Skin epidermis (tissue), 12 donors: ENCODE measurements at regions not wholly inside any gene's neighbourhood (a gene's known extent, or its start where the extent isn't known, plus 50 kb on each side); places are given as distances from the start of the nearest gene placed in this dataset.

ENCODE experiments used
- H3K27ac ChIP-seq, 21 experiments: fragments of 200-600 bp; sonication (generic) in 11 of 21; one replicate each; pipeline ENCODE4 v1.5.0; 2020; ENCODE audit warnings: mild to moderate bottlenecking in 3 of 21, inconsistent platforms in 2 of 21, moderate library complexity in 2 of 21
- H3K4me3 ChIP-seq, 7 experiments: fragments of 200-600 bp; sonication (generic) in 2 of 7; one replicate each; pipeline ENCODE4 v1.5.0; 2020; ENCODE audit warnings: inconsistent platforms in 2 of 7, mild to moderate bottlenecking in 2 of 7, moderate library complexity in 1 of 7

DNA sequence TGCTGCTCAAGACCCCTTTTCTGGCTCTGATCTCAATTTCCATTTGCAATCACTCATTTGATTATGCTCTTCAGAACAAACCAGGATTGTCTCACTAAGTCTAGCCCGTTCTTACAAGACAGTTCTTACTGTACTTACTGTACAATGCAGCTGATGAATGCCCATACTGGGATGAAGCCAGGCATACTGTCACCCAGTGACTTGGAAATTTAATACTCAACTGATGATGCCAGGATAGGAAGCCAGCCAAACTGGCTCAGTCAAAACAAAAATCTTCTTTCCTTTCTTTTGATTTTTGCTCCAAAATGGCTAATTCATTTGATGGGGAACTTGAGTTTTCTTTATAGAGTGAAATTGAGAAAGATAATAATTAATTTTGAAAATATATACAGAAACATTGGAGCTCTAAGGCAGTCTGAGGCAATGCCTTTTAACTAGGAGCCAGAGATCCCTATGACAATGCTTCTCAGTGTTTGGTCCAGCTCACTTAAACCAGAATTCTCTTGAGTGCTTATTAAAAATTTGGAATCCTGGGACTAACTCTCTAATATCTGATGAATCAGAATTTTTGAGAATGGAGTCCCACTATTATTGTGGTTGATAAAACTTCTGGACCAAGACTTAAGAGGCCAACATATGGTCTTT lies 265.6 kb upstream of the THBS1 start:
- no peak overlapping the region for H3K27ac ChIP-seq
- H3K4me3 ChIP-seq = no peak overlapping the region

DNA sequence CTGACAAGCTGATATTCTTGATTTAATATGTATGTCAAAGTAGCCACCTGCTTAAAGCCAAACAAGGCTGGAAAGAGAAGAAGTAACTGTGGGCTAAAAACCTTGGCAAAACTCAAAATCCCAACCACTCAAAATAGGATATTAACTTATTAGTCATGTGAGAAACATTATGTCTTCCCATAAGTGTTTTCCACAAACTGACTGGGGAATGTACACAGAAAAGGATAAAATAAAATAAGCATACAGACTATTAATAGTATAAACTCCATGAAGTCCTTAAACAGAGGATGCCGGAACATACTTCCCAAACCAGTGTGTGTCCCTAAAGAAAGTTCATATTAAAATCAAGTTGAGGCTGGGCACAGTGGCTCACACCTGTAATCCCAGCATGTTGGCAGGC lies 263.7 kb upstream of the THBS1 start:
- no peak overlapping the region for H3K27ac ChIP-seq
- H3K4me3 ChIP-seq = no peak overlapping the region

DNA sequence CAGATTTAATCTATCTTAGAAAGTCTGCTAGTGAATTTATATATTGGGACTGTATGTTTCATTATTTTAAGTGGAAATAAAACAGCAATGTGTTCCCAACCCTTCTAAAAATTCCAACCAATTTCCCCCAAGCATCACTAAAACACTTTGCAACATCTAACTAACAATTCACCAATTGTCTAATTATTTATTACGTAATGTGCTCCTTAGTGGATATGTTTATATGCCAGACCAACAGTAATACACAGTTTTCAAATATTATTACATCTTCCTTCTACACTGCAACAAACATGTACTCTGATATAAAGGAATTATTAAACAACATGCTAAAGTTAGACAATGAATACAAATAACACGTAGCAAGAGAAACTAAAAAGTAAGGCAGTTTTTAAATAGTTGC lies 262.6 kb upstream of the THBS1 start:
- no peak overlapping the region for H3K27ac ChIP-seq
- no peak overlapping the region for H3K4me3 ChIP-seq

DNA sequence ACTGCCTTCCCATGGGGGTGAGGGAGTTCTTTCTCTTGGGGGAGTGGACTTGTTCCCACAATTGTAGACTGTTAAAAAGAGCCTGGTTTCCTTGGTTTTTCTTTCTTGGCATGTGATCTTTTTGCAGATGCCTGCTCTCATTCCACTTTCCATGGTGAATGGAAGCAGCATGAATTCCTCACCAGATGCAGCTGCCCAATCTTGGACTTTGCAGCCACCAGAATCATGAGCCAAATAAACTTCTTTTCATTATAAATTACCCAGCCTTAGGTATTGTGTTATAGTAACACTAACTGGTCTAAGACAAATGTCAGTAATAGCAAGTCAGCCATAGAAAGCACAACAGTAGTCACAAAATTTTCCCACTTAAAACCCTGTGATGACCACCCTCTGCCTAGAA lies 260.5 kb upstream of the THBS1 start:
- no peak overlapping the region for H3K4me3 ChIP-seq
- no peak overlapping the region for H3K27ac ChIP-seq

DNA sequence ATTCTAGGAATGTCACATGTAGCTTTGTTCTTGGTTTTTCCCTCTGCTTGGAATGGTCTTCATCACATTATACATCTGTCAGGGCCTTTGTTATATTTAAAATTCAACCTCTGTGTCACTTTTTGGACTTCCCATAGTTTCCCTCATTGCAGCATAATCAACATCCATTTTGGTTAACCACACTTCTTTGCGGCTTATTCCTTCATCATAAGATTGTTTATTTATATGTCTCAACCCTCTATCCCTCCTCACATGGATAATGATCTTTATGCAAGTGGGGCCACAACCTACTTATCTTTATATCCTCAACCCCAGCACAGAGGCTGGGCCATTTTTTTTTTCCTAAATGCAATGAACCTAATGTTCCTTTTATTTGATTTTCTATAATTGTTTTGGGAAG lies 260.0 kb upstream of the THBS1 start:
- H3K4me3 ChIP-seq = no peak overlapping the region
- no peak overlapping the region for H3K27ac ChIP-seq

DNA sequence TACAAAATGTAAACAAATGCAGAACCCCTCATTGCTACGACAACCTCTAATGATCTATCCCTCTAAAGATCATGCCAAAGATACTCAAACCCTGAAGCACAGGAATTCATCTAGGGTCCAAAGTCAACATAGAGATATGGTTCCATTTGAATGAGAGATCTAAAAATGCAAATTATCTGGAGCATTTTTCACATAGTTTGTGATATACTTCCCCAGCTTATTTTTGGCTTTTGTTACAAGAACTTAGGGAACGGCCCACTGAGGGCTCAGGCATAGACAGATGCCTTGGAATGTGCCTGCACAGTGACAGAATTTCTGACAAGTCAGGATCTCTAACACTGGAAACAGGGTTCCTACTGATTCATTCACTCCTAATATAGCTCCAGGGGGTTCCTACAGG lies 258.9 kb upstream of the THBS1 start:
- Histone ChIP-seq H3K4me3 (no peak overlapping the region), H3K27ac (no peak overlapping the region)

DNA sequence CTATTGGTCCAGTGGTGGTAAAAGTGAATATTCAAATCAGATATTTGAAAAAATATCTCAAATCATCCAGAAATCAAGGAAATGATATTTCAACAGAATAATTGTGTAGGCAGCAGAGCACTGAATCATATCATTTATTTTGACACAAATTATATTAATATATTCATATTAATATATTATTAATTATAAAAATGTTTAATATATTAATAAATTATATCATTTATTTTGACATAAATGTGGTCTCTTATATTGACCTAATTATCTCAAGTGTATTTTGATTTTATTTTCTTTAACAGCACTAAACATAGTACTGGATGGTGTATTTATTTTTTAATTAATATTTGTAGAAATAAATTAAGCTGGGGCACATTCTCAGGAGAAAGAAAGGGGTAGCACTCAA lies 257.7 kb upstream of the THBS1 start:
- Histone ChIP-seq H3K27ac (no peak overlapping the region), H3K4me3 (no peak overlapping the region)

DNA sequence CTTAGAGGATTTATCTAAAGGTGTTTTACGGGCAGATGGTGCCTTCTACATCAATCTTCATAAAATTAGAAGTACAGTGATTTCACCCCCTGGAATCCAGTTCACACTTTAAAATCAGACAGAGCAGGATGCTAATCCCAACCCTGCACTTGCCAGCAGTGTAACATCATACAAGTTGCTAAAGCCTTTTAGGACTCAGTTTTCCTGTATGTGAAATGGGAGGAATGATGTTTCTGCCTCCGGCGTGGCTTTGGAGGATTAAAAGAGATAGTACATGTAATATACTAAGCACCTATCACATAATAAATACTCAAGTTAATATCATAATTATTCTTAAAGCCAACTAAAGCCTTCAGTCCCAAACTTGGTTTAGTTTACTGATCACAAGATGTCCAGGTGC lies 257.2 kb upstream of the THBS1 start:
- no peak overlapping the region for H3K27ac ChIP-seq
- H3K4me3 ChIP-seq = no peak overlapping the region

DNA sequence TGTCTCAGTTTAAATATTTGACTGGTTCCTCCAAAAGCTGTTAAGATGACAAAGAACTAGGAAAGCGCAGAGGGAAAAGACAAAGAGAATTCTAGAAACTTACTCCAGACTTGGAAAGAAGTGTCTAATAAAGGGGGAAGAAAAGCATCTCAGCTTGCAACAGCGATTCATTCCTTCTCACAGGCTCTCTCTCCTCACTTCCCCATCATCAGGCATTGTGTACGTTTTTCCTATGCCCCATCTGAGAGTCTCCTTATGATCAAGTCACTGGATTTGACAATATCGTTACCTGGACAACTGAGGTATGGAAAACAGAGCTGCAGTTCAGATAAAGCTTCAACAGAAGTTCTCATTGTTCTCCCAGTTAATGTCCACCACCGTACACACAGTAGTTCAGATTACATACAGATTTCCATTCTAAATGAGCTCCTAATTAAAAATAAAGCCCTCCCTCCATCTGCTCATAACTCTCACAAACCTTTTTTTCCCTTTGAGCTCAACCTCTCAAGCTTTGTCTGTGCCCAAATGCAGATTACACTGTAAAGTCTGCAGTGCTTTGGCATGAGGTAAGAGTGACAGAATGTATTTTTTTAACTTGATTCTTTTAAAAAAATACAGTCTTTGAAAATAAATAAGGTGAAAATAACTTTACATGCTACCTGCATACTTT lies 254.4 kb upstream of the THBS1 start:
- Histone ChIP-seq H3K27ac (no peak overlapping the region), H3K4me3 (no peak overlapping the region)

DNA sequence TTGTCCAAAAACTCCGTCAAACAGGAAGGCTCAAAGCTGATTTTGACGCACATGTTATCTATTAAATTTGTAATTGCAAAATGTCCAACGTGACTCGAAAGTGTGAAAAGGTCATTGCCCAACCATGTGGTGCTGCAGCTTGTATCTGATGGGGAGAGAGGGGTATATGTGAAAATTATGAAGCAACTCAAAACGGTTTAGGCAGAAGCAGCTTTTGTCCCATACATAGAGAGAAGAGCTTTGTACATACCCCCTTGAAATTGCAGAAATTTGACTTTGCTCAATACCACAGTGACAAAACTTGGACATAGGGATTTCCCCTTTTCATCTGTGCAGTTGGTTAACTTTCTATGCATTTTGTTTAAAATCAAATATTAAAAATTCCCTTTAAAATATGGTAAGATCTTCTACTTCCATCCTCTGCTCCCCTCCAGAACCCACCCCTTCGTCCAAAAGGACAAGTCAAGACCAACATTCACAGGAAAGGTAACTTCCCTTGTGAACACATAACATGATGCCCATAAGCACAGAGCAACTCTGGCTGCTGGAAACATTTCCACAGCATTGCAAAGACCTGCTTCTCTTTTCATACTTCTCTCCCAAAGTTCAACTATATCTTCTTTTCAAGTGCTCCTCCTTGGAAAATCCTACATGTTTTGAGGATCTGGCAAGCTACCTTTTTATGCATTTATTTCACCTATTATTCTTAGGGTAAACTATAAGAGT lies 253.7 kb upstream of the THBS1 start:
- no peak overlapping the region for H3K27ac ChIP-seq
- H3K4me3 ChIP-seq = no peak overlapping the region

DNA sequence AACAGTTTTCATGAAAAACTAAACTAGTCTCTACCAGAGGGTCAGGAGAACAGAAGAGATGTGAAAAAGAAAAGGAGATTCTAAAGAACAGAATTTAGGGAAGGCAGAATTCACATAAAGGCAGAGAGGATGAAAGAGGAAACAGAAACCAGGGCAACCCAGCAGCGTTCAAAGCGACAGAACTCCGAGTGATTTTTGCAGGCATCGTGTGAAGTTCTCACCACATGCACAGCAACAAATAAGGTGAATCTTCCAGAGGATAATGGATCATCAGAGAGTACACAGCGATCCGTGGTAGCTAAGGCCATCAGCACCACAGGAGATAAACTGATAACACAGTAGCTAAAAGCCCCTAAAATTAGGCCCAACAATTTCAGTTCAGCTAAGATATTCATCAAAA lies 250.8 kb upstream of the THBS1 start:
- no peak overlapping the region for H3K4me3 ChIP-seq
- H3K27ac ChIP-seq = no peak overlapping the region

DNA sequence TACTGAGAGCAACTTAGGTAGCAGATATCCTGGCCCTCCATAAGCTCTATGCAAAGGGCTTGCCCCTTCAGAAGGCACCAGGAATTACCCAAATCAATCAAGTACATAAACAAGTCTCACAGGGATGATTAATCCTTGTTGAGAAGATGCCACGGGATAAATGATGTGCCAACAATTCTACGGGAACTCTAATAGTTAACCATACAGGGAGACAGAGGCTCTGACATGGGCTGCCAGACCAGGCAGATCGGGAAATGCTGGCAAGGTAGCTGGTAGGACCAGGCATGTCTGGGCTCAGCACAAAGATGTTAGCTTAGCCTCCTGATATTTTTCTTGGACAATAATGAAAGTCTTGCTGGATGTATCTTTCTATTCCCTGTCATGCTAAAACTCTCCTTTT lies 249.3 kb upstream of the THBS1 start:
- H3K27ac ChIP-seq = peak overlapping the region in 6 of 21 experiments; percentile 11 to 72 (median 61)
- H3K4me3 ChIP-seq = no peak overlapping the region

DNA sequence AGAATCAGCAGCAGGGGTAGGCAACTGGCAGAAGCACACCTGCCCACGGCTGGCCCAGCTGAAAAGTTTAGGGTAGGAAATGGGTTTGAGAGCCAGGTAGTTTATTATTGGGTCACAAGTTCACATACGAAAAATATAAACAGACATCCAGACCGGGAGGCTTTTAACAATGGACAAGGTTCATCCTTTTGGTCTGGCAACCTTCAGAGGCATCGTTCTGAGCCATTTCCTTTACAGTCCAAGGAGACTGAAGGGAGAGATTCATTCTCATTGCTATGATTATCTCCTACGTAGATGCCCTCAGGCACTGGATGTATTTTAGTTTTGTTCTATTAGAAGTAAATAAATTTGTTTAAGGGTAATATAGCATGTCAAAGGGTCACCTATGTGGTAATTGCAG lies 248.0 kb upstream of the THBS1 start:
- no peak overlapping the region for H3K4me3 ChIP-seq
- H3K27ac ChIP-seq = peak overlapping the region in 5 of 21 experiments; percentile 1 to 72 (median 53)

DNA sequence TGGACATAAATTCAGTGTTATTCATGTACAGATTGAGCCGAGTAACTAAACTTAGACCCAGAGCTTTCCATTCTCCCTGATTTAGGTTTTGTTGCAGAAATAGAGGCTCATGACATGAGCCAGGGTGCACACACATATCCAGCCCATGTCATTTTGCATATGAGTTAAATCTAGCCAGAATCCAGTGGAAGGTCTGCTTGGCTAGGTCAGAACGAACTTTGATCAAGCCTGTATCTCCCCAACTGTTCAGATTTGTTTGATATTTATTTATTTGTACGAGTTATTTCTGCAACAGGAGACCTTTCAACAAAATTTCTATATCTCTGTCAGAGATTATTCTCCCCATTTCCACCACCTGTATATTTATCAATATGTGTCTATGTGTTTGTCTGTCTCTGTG lies 247.5 kb upstream of the THBS1 start:
- no peak overlapping the region for H3K4me3 ChIP-seq
- no peak overlapping the region for H3K27ac ChIP-seq

DNA sequence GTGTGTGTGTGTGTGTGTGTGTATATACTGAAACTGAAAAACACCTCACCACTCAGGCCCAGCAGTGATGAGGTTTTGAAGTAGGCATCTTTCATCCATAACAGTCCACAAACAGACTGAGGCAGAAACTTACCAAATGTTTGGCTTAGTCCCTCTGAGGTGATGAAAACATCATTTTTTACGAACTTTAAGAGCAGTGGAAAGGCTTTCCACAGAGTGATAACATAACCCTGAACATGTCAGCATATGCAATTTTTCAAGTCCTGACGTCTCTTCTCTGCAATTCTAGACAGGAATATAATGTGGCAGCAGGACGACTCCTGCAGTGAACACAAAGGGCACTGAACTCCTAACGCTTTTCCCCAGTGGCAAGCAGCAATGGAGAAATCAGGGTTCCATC lies 247.0 kb upstream of the THBS1 start:
- no peak overlapping the region for H3K27ac ChIP-seq
- H3K4me3 ChIP-seq = no peak overlapping the region

DNA sequence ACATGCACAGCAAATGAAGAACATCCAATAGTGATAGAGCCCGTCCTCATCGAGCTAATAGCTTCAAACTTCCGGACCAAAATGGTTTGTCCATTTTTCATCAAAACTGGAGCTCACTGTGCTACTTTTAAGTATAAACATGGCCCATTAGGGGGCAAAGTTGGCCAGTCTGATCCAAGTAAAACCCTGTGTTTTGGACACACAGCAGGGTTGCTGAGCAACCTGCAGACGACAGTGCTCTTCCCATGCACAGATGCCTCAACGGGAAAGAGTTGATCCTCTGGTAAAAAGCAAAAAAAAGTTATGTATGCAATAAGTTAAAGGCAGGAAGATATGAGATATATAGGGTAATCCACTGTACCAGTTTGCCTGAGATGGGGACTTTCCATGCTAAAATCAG lies 244.0 kb upstream of the THBS1 start:
- Histone ChIP-seq H3K27ac (no peak overlapping the region), H3K4me3 (no peak overlapping the region)

DNA sequence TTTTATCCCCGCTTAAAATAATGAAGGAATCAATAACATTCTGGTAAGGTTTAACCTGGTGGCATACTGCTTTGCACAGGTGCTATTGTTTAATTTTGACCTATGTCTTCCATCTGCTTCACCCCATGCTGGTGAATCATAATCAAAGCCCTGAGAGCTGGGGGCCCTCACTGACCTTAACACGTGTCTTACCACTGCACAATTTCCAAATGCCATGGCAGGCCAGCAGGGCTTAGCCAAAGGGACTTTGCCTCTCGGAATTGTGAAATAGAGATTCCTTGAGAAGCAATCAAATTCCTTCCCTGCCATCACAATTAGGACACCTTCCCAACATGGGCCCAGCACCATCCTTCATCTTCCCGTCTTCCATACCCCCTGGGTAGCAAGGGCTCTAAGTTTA lies 242.6 kb upstream of the THBS1 start:
- Histone ChIP-seq H3K4me3 (no peak overlapping the region), H3K27ac (no peak overlapping the region)

DNA sequence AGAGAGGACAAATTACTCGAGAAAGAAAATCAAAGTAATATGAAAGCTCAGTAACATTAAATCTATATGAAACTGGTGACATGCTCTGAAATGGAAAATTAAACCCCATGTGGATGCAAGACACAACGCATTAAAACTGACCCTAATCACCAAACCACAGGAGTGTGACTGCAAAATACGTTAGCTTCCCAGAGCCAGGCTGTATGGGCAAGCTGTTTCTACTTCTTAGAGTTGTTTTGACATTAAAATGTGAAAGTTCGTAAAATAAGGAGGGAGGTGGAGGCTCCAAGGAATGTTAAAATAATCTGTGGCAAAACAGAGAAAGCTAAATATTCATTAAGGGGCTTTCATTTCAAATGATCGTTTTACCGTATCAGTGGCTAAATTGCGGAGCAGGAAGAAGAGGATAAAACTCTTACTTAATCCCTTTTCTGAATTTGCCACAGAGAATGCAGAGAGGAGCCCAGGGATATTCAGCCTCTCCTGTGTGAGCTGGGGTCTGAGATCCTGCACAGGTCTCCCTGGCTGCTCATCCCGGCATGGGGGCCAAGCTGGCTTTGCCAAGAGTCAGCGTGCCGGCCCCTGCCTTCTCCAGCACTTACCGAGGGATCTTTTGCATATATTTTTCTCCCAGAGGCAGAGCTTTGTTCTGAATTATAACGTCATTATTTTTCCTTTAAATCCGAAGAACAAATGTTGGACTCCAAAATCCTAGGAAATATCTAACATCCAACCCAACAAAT lies 239.8 kb upstream of the THBS1 start:
- Histone ChIP-seq H3K4me3 (no peak overlapping the region), H3K27ac (no peak overlapping the region)

DNA sequence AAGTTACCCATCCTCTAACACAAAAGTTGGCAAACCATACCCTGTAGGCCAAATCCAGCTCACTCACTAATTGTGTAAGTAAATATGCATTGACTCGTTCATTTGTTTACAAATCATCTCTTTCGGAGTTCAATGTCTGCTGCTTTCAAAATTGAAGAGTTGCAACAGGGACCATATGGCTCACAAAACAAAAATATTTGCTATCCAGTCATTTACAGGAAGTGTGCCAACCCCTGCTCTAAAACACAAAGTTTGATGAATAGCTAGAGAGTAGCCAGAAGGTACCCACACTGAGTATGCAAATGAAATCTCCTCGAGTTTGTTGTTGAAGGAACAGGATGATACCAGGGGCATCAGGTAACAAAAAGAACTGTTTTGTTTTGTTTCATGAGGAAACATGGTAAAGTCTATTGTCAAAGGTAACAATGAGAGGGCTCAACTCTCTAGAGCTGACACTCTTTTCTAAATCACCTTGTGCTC lies 236.2 kb upstream of the THBS1 start:
- Histone ChIP-seq H3K4me3 (no peak overlapping the region), H3K27ac (peak overlapping the region in 8 of 21 experiments; percentile 0 to 74 (median 42))

DNA sequence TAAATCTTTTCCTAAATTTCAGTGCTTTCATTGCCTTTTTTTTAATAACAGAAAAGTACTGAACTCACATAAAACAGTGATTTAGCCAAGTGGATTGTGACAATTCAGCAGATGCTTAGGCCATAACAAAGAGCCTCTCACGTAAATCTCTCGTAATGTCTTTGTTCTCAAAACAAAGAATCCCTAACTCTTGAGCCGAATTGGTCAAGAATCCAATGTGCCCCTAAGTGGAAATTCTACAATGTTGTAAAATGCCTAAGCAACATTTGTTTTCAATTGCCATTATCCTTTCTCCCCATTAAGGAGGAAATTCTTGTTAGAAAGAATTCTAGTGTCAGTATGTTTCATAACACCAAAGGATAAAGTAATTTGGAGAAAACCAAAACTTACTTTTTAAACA lies 235.7 kb upstream of the THBS1 start:
- H3K27ac ChIP-seq = peak overlapping the region in 8 of 21 experiments; percentile 0 to 74 (median 42)
- H3K4me3 ChIP-seq = no peak overlapping the region
